ENCODE measurements at regions not wholly inside any gene's neighbourhood (a gene's known extent, or its start where the extent isn't known, plus 50 kb on each side); places are given as distances from the start of the nearest gene placed in this dataset.
"Not testable (repeated sequence)": the region's sequence is repeated elsewhere in the genome, so short reads cannot be mapped to it uniquely, and the experiment has no call there.

- no peak overlapping the region; the same call in 1 of the 2 replicates for H3K27ac ChIP-seq
- TF ChIP-seq CTCF (IDR thresholded peaks at IDR 0.05), result no peak
- no peak for TF ChIP-seq ZFX (IDR thresholded peaks at IDR 0.05; ENCODE audit: borderline replicate concordance)
These were observed 148.6 kb upstream of the ELL2 start for GRCh38 chr5:96110300-96110699.

GRCh38 chr5:96108629-96109028 lies 147.0 kb upstream of the ELL2 start:
- not testable (repeated sequence) for H3K27ac ChIP-seq

- not testable (repeated sequence) for H3K27ac ChIP-seq
These were observed 142.2 kb upstream of the ELL2 start for GRCh38 chr5:96103829-96104228.

- no peak overlapping the region for H3K27ac ChIP-seq
- TF ChIP-seq CTCF (IDR thresholded peaks at IDR 0.05) (no peak), ZFX (IDR thresholded peaks at IDR 0.05; ENCODE audit: borderline replicate concordance) (no peak)
These were observed 139.9 kb upstream of the ELL2 start for GRCh38 chr5:96101358-96102089.

- not testable (repeated sequence) for H3K27ac ChIP-seq
These were observed 135.8 kb upstream of the ELL2 start for GRCh38 chr5:96097488-96097887.

- no peak for TF ChIP-seq CTCF (IDR thresholded peaks at IDR 0.05)
- no peak for TF ChIP-seq ZFX (IDR thresholded peaks at IDR 0.05; ENCODE audit: borderline replicate concordance)
- no peak overlapping the region for H3K27ac ChIP-seq
These were observed 135.1 kb upstream of the ELL2 start for GRCh38 chr5:96096724-96097123.

GRCh38 chr5:96094904-96095303 lies 133.3 kb upstream of the ELL2 start:
- H3K27ac ChIP-seq, result peak overlapping the region; percentile 69

GRCh38 chr5:96093890-96094381 lies 132.3 kb upstream of the ELL2 start:
- H3K27ac ChIP-seq, result peak overlapping the region; percentile 69
- TF ChIP-seq CTCF (IDR thresholded peaks at IDR 0.05) (no peak), ZFX (IDR thresholded peaks at IDR 0.05; ENCODE audit: borderline replicate concordance) (no peak)

More at GRCh38 chr5:96094904-96095303, 133.3 kb upstream of the ELL2 start:
- TF ChIP-seq ZFX (IDR thresholded peaks at IDR 0.05; ENCODE audit: borderline replicate concordance), result no peak
- no peak for TF ChIP-seq CTCF (IDR thresholded peaks at IDR 0.05)

- TF ChIP-seq ZFX (IDR thresholded peaks at IDR 0.05; ENCODE audit: borderline replicate concordance), result no peak
- TF ChIP-seq CTCF (IDR thresholded peaks at IDR 0.05), result no peak
- peak overlapping the region; percentile 69 for H3K27ac ChIP-seq
These were observed 131.7 kb upstream of the ELL2 start for GRCh38 chr5:96093340-96093739.
